ENCODE measurements at regions not wholly inside any gene's neighbourhood (a gene's known extent, or its start where the extent isn't known, plus 50 kb on each side); places are given as distances from the start of the nearest gene placed in this dataset.

DNA sequence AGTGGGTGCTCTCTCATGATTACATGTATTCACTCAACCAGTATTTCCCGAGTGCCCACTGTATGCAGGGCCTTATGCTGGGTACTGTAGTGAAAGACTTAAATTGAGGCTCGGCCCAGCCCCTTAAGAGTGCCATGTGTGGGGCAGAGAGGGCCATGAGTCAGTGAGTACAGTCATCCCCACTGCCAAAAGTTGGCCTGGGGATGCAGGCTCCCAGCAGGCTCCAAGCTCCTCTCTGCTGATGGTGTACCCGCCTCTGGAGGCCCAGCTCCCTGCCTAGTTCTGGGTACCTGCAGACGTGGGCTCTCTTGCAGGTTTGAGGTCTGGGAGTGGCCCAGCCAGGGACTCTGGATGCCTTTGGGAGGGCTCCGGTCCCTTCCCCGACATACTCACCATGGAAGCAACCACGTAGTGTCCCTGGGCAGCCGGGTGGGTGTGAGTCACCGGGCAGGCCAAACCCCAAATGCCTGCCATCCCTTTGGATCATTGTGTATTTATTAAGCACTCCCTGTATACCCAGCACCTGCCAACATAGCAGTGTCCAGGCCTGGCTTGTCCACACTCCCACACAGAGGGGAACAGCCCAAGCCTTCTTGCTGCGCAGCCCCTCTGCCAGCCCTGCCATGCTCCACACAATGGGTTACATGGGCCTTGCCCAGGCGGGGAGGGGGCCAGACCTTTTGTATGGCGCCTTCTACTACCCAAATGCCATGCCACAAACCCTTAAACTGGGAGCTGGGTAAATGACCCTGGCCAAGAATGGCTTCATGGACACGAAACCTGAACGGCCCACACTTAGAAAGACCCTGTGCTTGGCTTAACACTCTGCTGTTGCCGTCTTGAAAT is 153.6 kb downstream of the VEGFA start:
- H3K27me3 ChIP-seq (ENCODE audit: control insufficient read depth, insufficient read depth, low read length) = no peaks in the 10 kb centered on the region
- no peak for DNase-seq (ENCODE audit: low read depth)
- TF ChIP-seq, protein P1, sequence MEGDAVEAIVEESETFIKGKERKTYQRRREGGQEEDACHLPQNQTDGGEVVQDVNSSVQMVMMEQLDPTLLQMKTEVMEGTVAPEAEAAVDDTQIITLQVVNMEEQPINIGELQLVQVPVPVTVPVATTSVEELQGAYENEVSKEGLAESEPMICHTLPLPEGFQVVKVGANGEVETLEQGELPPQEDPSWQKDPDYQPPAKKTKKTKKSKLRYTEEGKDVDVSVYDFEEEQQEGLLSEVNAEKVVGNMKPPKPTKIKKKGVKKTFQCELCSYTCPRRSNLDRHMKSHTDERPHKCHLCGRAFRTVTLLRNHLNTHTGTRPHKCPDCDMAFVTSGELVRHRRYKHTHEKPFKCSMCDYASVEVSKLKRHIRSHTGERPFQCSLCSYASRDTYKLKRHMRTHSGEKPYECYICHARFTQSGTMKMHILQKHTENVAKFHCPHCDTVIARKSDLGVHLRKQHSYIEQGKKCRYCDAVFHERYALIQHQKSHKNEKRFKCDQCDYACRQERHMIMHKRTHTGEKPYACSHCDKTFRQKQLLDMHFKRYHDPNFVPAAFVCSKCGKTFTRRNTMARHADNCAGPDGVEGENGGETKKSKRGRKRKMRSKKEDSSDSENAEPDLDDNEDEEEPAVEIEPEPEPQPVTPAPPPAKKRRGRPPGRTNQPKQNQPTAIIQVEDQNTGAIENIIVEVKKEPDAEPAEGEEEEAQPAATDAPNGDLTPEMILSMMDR (IDR thresholded peaks at IDR 0.05; ENCODE audit: insufficient read depth, low read length, poor library complexity, severe bottlenecking) = no peak
- no peak overlapping the region for H3K4me3 ChIP-seq (ENCODE audit: low read depth, low read length)
- no peaks in the 10 kb centered on the region for H3K36me3 ChIP-seq (ENCODE audit: control insufficient read depth, insufficient read depth, low read length)

GRCh38 chr6:43922426-43923375 is 152.7 kb downstream of the VEGFA start:
- Histone ChIP-seq H3K36me3 (ENCODE audit: control insufficient read depth, insufficient read depth, low read length) (no peaks in the 10 kb centered on the region), H3K4me3 (ENCODE audit: low read depth, low read length) (no peak overlapping the region), H3K27me3 (ENCODE audit: control insufficient read depth, insufficient read depth, low read length) (no peaks in the 10 kb centered on the region)
- DNase-seq (ENCODE audit: low read depth) = no peak
- TF ChIP-seq, protein P1 (IDR thresholded peaks at IDR 0.05; ENCODE audit: insufficient read depth, low read length, poor library complexity, severe bottlenecking) = no peak

GRCh38 chr6:43921548-43922425 is 151.8 kb downstream of the VEGFA start:
- TF ChIP-seq, protein P1 (IDR thresholded peaks at IDR 0.05; ENCODE audit: insufficient read depth, low read length, poor library complexity, severe bottlenecking) = no peak
- no peaks in the 10 kb centered on the region for H3K27me3 ChIP-seq (ENCODE audit: control insufficient read depth, insufficient read depth, low read length)
- H3K4me3 ChIP-seq (ENCODE audit: low read depth, low read length) = no peak overlapping the region
- no peak for DNase-seq (ENCODE audit: low read depth)
- no peaks in the 10 kb centered on the region for H3K36me3 ChIP-seq (ENCODE audit: control insufficient read depth, insufficient read depth, low read length)

DNA sequence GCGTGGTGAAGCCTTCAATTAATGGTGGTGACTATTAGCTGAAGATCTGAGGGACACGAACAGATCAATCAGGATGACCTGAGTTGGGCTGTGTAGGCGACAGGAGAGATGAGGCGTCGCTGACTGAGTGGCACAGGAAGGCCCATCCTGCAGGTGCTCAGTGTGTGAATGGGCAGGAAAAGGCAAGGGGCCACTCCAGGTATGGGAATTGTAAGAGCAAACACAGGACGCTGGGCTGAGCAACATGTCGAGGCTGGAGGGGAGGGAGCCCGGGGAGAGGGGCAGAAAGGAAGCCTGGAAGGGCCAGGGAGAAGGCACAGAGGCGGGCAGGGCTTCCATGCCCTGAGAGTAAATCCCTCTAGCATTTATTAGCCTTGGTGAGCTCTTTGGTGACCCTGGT is 151.0 kb downstream of the VEGFA start:
- Histone ChIP-seq H3K27me3 (ENCODE audit: control insufficient read depth, insufficient read depth, low read length) (no peaks in the 10 kb centered on the region), H3K4me3 (ENCODE audit: low read depth, low read length) (no peak overlapping the region), H3K36me3 (ENCODE audit: control insufficient read depth, insufficient read depth, low read length) (no peaks in the 10 kb centered on the region)
- TF ChIP-seq, protein P1 (IDR thresholded peaks at IDR 0.05; ENCODE audit: insufficient read depth, low read length, poor library complexity, severe bottlenecking) = no peak
- DNase-seq (ENCODE audit: low read depth) = no peak

GRCh38 chr6:43919774-43920173 is 149.8 kb downstream of the VEGFA start:
- no peak for DNase-seq (ENCODE audit: low read depth)
- no peaks in the 10 kb centered on the region for H3K36me3 ChIP-seq (ENCODE audit: control insufficient read depth, insufficient read depth, low read length)
- TF ChIP-seq, protein P1 (IDR thresholded peaks at IDR 0.05; ENCODE audit: insufficient read depth, low read length, poor library complexity, severe bottlenecking) = no peak
- no peaks in the 10 kb centered on the region for H3K27me3 ChIP-seq (ENCODE audit: control insufficient read depth, insufficient read depth, low read length)
- H3K4me3 ChIP-seq (ENCODE audit: low read depth, low read length) = no peak overlapping the region
